Stimulated activated CD8-positive, alpha-beta memory T cell treated with anti-CD3 and anti-CD28 coated beads, Interleukin-4, amount 100 ng/mL, for 4 hours (primary cell): ENCODE measurements at regions not wholly inside any gene's neighbourhood (a gene's known extent, or its start where the extent isn't known, plus 50 kb on each side); places are given as distances from the start of the nearest gene placed in this dataset.

ENCODE experiments used
- DNase-seq, 2 donors: peaks; one replicate each; pipeline ENCODE4 v3.0.0-alpha.2; 2020; ENCODE audit warnings: low read depth in 2 of 2, low spot score in 1 of 2

- DNase-seq, result no peak
Measured at GRCh38 chr5:2607598-2607997, 143.9 kb downstream of the IRX2 start.

- no peak for DNase-seq
Measured at GRCh38 chr5:2603272-2603575, 148.3 kb downstream of the IRX2 start.

- DNase-seq, result no peak
Measured at GRCh38 chr5:2602451-2603271, 148.8 kb downstream of the IRX2 start.

GRCh38 chr5:2598503-2598902 is 153.0 kb downstream of the IRX2 start:
- no peak for DNase-seq

GRCh38 chr5:2594701-2595100 is 156.8 kb downstream of the IRX2 start:
- DNase-seq, result no peak

- DNase-seq, result no peak
Measured at GRCh38 chr5:2592766-2593165, 158.7 kb downstream of the IRX2 start.

GRCh38 chr5:2591777-2592453 is 159.6 kb downstream of the IRX2 start:
- DNase-seq, result no peak

- DNase-seq, result no peak
Measured at GRCh38 chr5:2588850-2589501, 162.5 kb downstream of the IRX2 start.

GRCh38 chr5:2587189-2588031 is 164.1 kb downstream of the IRX2 start:
- DNase-seq, result no peak

- DNase-seq, result no peak
Measured at GRCh38 chr5:2586016-2586715, 165.3 kb downstream of the IRX2 start.

GRCh38 chr5:2584579-2585269 is 166.8 kb downstream of the IRX2 start:
- no peak for DNase-seq

GRCh38 chr5:2582507-2582906 is 169.0 kb downstream of the IRX2 start:
- no peak for DNase-seq

- no peak for DNase-seq
Measured at GRCh38 chr5:2582106-2582505, 169.4 kb downstream of the IRX2 start.

- DNase-seq, result no peak
Measured at GRCh38 chr5:2581418-2581817, 170.1 kb downstream of the IRX2 start.

GRCh38 chr5:2579126-2579525 is 172.4 kb downstream of the IRX2 start:
- DNase-seq, result no peak

GRCh38 chr5:2577312-2578036 is 174.0 kb downstream of the IRX2 start:
- no peak for DNase-seq

GRCh38 chr5:2576823-2577222 is 174.7 kb downstream of the IRX2 start:
- no peak for DNase-seq

- no peak for DNase-seq
Measured at GRCh38 chr5:2575871-2576270, 175.6 kb downstream of the IRX2 start.

GRCh38 chr5:2575292-2575691 is 176.2 kb downstream of the IRX2 start:
- no peak for DNase-seq

- DNase-seq, result no peak
Measured at GRCh38 chr5:2574155-2574554, 177.3 kb downstream of the IRX2 start.
